NT2/D1 (cell line): ENCODE measurements at regions not wholly inside any gene's neighbourhood (a gene's known extent, or its start where the extent isn't known, plus 50 kb on each side); places are given as distances from the start of the nearest gene placed in this dataset.

Experiments used
- DNase-seq: peaks from one replicate; pipeline ENCODE4 v3.0.0-alpha.2; 2011; ENCODE audit warnings: low read depth, low spot score
- H3K27me3 ChIP-seq: 2 replicates; pipeline ENCODE4 v1.6.0; 2011; ENCODE audit warnings: mild to moderate bottlenecking; ENCODE audit not compliant: insufficient read length, insufficient read depth
- H3K36me3 ChIP-seq: 2 replicates; pipeline ENCODE4 v1.6.1; 2011; ENCODE audit warnings: mild to moderate bottlenecking, low read length, mixed read lengths; ENCODE audit not compliant: insufficient read depth, insufficient read length
- H3K4me1 ChIP-seq: 2 replicates; pipeline ENCODE4 v1.5.1; 2011; ENCODE audit not compliant: insufficient read depth, insufficient read length
- H3K4me3 ChIP-seq: 2 replicates; pipeline ENCODE4 v1.5.1; 2011; ENCODE audit warnings: low read depth; ENCODE audit not compliant: insufficient read length
- H3K9ac ChIP-seq: 2 replicates; pipeline ENCODE4 v1.6.0; 2011; ENCODE audit warnings: low read depth; ENCODE audit not compliant: insufficient read length
- H3K9me3 ChIP-seq: 2 replicates; pipeline ENCODE4 v1.5.1; 2011; ENCODE audit warnings: mild to moderate bottlenecking, low read length; ENCODE audit not compliant: insufficient read depth
- SUZ12 ChIP-seq: IDR thresholded peaks from 2 replicates; pipeline ENCODE4 v1.6.1; 2011; ENCODE audit not compliant: insufficient read length, insufficient read depth; ENCODE audit errors: extremely low read depth
- YY1 ChIP-seq: IDR thresholded peaks from 2 replicates; pipeline ENCODE4 v1.6.1; 2011; ENCODE audit not compliant: insufficient read length, insufficient read depth
- ZNF274 ChIP-seq: IDR thresholded peaks from 2 replicates; pipeline ENCODE4 v1.6.1; 2011; ENCODE audit warnings: mild to moderate bottlenecking, low read depth, low read length

DNA sequence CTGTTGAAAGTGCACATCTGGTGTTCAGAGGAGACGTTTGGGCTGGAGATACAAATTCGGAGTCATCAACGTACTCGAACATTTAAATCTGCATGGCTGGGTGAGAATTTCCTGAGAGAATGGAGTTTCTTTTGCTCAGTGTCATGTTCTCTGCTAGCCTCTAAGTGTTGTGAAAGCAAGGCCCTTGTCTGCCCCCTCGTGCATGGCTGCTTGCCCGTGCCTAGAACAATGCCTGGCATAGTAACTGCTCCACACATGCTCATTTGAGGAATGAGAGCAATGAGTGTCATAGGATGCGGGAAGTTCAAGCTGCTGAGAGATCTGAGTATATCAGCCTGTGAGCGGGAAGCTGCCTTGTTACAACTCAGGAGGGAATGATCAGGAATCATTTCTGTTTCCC, 171.1 kb upstream of the CSF3R start:
- Histone ChIP-seq H3K4me1 (no peaks in the 10 kb centered on the region), H3K9ac (no peak overlapping the region), H3K27me3 (peaks cover 2% of the 10 kb centered on the region), H3K36me3 (no peaks in the 10 kb centered on the region), H3K9me3 (peaks cover 3% of the 10 kb centered on the region; the same call in 1 of the 2 replicates), H3K4me3 (no peak overlapping the region)
- TF ChIP-seq YY1: no peak
- no peak for TF ChIP-seq ZNF274
- TF ChIP-seq SUZ12: no peak
- no peak for DNase-seq

DNA sequence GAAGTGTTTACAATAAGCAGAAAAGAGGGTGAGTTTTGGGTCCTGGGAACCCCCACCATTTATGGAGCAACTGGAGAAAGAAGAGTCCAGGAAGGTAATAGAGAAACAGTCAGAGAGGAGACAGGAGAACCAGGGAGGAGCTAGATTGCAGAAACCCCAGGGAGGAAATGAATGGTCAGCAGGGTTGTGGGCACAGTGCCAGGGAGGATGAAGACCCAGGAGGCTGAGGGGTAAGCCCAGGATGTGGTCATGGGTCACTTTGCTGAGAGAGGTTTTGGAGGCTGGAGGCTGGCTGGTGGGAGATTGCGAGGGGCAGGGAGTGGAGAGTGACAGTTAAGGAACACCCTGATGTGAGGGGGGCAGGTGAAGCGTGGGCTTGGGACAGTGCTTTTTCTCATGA, 169.9 kb upstream of the CSF3R start:
- Histone ChIP-seq H3K4me3 (no peak overlapping the region), H3K4me1 (no peaks in the 10 kb centered on the region), H3K9ac (no peak overlapping the region), H3K36me3 (no peaks in the 10 kb centered on the region), H3K27me3 (peaks cover 2% of the 10 kb centered on the region), H3K9me3 (no peaks in the 10 kb centered on the region)
- TF ChIP-seq SUZ12 (no peak), YY1 (no peak), ZNF274 (no peak)
- no peak for DNase-seq

DNA sequence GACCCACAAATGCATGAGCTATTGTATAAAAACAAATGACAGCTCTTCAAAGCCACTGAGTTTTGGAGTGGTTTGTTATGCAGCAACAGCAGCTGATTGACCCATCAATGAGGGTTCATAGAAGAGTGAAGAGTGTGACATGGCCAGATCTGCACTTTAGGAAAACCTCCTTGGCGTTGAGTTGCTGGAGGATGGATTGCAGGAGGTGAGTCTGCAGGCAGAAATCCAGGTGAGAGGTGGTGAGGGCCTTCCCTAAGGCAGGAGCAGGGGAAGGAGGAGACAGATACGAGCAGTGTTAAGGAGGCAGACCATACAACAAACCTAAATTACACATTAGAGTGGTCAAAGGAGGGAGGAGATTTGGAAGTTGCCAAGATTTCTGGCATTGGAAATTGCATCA, 169.3 kb upstream of the CSF3R start:
- Histone ChIP-seq H3K36me3 (no peaks in the 10 kb centered on the region), H3K9ac (no peak overlapping the region), H3K4me3 (no peak overlapping the region), H3K27me3 (peaks cover 2% of the 10 kb centered on the region), H3K9me3 (no peaks in the 10 kb centered on the region), H3K4me1 (peaks cover 5% of the 10 kb centered on the region)
- no peak for DNase-seq
- TF ChIP-seq YY1: no peak
- TF ChIP-seq ZNF274: no peak
- no peak for TF ChIP-seq SUZ12

DNA sequence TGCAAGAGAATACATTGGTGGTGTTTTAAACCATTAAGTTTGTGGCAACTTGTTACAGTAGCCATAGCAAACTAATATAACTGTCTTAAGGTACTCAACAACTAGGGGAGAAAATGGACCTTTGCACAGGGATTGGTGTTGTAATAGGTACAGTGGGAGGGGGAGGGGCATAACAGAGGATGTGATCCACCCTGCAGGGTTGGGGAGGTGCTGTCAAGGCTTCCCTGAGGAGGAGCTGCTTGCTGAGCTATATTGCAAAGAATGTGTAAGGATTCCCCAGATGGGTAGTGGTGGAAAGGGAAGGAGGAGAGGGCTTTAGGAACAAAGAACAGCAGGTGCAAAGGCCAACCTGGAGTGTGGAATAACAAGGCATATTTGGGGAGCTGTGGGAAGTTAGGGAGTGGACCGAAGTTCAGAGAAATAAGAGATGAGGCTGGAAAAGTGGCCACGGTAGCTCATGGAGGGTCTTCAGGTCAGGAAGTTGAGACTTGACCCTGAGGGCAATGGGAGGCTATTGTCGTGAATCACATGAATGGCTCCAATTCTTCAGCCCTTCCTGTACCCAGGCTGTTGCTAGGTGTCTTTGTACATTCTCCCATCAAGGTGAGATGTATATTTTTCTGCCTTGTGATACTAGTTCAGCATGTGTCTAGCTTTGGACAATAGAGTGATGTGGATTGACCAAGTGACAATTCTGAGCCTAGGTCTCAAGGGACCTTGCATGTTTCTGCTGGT, 168.6 kb upstream of the CSF3R start:
- H3K4me3 ChIP-seq: no peak overlapping the region
- no peak overlapping the region for H3K9ac ChIP-seq
- TF ChIP-seq YY1 (no peak), ZNF274 (no peak), SUZ12 (no peak)
- H3K4me1 ChIP-seq: peaks cover 12% of the 10 kb centered on the region
- H3K36me3 ChIP-seq: no peaks in the 10 kb centered on the region
- peaks cover 2% of the 10 kb centered on the region for H3K27me3 ChIP-seq
- DNase-seq: no peak
- H3K9me3 ChIP-seq: no peaks in the 10 kb centered on the region

DNA sequence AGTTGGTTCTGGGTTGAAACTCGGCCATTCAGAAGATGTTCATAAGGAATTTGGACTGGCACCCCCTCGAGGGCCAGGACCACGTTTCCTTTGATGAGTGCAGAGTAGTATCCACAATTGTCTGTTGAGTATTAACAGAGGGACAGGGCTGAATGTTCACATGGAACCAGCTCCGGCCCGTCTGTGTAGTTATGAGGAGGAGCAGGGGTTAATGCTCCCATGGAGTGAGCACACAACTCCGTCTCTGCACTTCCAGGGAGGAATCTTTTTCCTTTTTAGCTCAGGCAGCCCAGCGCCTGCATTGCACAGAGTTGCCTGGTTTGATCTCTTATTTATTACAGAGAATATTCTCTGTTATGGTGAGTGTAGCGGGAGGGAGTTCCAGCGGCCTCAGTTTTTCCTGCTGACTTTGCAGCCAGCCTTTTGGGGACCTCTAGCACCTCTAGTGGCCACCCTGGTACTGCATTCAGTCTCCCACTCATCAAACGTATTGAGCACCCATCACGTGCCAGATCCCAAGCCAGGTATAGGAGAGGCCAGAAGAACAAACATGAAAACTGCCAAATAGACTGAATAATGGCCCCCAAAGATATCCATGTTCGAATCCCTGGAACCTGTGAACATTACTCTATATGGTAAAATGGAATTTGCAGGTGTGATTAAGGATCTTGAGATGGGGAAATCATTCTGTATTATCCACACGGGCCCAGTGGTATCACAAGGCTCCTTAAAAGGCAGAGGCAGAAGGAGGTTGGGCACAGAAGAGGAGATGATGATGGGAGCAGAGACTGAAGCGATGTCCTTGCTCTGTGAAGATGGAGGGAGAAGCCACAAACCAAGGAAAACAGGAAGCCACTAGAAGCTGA, 167.7 kb upstream of the CSF3R start:
- no peaks in the 10 kb centered on the region for H3K9me3 ChIP-seq
- H3K36me3 ChIP-seq: no peaks in the 10 kb centered on the region
- TF ChIP-seq YY1: no peak
- no peak for TF ChIP-seq SUZ12
- no peak for TF ChIP-seq ZNF274
- H3K4me3 ChIP-seq: no peak overlapping the region
- H3K27me3 ChIP-seq: peaks cover 2% of the 10 kb centered on the region
- DNase-seq: peak; percentile 73
- H3K4me1 ChIP-seq: peaks cover 15% of the 10 kb centered on the region
- no peak overlapping the region for H3K9ac ChIP-seq

DNA sequence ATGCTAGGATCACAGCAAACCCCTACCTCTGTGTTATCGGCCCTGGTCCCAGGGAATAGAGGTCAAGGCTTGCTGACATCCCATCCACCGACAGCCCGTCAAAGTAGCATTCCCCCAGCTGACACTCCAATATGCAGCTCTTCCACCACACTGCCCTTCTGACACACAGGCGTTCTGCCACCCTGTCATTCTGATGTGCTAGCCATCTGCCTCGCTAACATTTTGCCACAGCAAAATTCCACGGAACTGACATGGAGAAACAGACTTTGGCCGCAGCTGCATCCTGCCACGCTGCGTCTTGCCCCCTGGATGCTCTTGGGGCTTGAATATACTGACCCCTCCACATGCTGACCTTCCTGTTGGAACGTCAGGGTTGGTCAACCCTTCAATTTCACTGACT, 163.2 kb upstream of the CSF3R start:
- Histone ChIP-seq H3K36me3 (no peaks in the 10 kb centered on the region), H3K9ac (no peak overlapping the region), H3K4me1 (peaks cover 19% of the 10 kb centered on the region), H3K9me3 (no peaks in the 10 kb centered on the region), H3K4me3 (no peak overlapping the region), H3K27me3 (peaks cover 2% of the 10 kb centered on the region)
- TF ChIP-seq ZNF274: no peak
- no peak for TF ChIP-seq YY1
- TF ChIP-seq SUZ12: no peak
- DNase-seq: no peak

DNA sequence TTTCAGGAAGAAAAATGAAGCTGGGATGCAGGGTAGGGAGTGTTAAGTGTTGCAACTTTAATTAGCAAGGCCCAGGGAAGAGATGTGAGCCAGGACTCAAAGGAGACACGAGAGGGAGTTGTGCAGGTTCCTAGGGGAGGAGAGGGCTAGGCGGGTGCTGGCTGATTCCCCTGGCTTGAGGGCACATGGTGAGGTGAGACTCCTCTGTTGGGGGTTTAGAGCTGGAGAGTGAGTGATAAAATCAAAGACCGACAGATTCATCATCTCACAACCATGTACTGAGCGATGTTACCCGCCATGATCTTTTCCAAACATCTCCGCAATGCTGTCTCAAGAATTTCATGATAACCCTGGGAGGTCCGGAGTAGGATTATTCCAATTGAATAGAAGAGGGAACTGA, 161.8 kb upstream of the CSF3R start:
- Histone ChIP-seq H3K27me3 (no peaks in the 10 kb centered on the region), H3K4me3 (no peak overlapping the region), H3K4me1 (peaks cover 19% of the 10 kb centered on the region), H3K9ac (no peak overlapping the region), H3K9me3 (no peaks in the 10 kb centered on the region), H3K36me3 (no peaks in the 10 kb centered on the region)
- TF ChIP-seq ZNF274 (no peak), YY1 (no peak), SUZ12 (no peak)
- DNase-seq: no peak
